ENCODE measurements at regions not wholly inside any gene's neighbourhood (a gene's known extent, or its start where the extent isn't known, plus 50 kb on each side); places are given as distances from the start of the nearest gene placed in this dataset.

DNA sequence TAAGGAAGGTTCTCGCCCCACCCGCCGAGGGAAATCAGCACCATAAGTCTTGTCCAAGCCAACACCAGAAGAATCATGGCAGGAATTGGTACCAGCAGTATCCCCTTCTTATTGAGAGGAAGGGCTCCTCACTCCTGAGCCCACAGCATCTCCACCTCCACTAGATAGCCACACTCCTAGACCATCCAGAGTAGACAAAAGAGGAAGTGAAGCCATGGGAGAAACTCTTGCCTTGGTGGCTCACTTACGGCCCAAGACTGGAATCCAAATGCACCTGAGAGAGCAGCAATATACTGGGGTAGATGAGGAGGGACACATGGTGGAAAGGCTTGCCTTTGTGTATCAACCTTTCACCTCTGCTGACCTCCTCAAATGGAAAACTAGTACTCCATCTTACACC lies 255.3 kb upstream of the PRKX start:
- TF ChIP-seq POLR2AphosphoS5 (IDR thresholded peaks at IDR 0.05): no peak
- TF ChIP-seq, protein P1, sequence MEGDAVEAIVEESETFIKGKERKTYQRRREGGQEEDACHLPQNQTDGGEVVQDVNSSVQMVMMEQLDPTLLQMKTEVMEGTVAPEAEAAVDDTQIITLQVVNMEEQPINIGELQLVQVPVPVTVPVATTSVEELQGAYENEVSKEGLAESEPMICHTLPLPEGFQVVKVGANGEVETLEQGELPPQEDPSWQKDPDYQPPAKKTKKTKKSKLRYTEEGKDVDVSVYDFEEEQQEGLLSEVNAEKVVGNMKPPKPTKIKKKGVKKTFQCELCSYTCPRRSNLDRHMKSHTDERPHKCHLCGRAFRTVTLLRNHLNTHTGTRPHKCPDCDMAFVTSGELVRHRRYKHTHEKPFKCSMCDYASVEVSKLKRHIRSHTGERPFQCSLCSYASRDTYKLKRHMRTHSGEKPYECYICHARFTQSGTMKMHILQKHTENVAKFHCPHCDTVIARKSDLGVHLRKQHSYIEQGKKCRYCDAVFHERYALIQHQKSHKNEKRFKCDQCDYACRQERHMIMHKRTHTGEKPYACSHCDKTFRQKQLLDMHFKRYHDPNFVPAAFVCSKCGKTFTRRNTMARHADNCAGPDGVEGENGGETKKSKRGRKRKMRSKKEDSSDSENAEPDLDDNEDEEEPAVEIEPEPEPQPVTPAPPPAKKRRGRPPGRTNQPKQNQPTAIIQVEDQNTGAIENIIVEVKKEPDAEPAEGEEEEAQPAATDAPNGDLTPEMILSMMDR (IDR thresholded peaks at IDR 0.05): no peak
- TF ChIP-seq EP300 (IDR thresholded peaks at IDR 0.05): no peak

Data from sigmoid colon (tissue), 4 donors.